Stimulated activated CD8-positive, alpha-beta memory T cell treated with anti-CD3 and anti-CD28 coated beads, Interleukin-15, amount 100 ng/mL, for 24 hours (primary cell): ENCODE measurements at regions not wholly inside any gene's neighbourhood (a gene's known extent, or its start where the extent isn't known, plus 50 kb on each side); places are given as distances from the start of the nearest gene placed in this dataset.
"Not testable (repeated sequence)": the region's sequence is repeated elsewhere in the genome, so short reads cannot be mapped to it uniquely, and the experiment has no call there.

Experiments used
- DNase-seq: peaks from one replicate; pipeline ENCODE4 v3.0.0-alpha.2; 2020; ENCODE audit warnings: low read depth

GRCh38 chr17:5747276-5747675 is 163.0 kb upstream of the NLRP1 start:
- DNase-seq = no peak

- DNase-seq = no peak
These were observed 163.7 kb upstream of the NLRP1 start for GRCh38 chr17:5747964-5748363.

- DNase-seq = no peak
These were observed 169.1 kb upstream of the NLRP1 start for GRCh38 chr17:5753421-5753820.

GRCh38 chr17:5757314-5757907 is 173.1 kb upstream of the NLRP1 start:
- DNase-seq = no peak

GRCh38 chr17:5758651-5759050 is 174.3 kb upstream of the NLRP1 start:
- DNase-seq = no peak

GRCh38 chr17:5759501-5759925 is 175.2 kb upstream of the NLRP1 start:
- DNase-seq = no peak

GRCh38 chr17:5762191-5762590 is 177.9 kb upstream of the NLRP1 start:
- no peak for DNase-seq

- no peak for DNase-seq
These were observed 179.4 kb upstream of the NLRP1 start for GRCh38 chr17:5763595-5764306.

- DNase-seq = no peak
These were observed 185.5 kb upstream of the NLRP1 start for GRCh38 chr17:5769593-5770354.

GRCh38 chr17:5770441-5771270 is 186.3 kb upstream of the NLRP1 start:
- DNase-seq = no peak

- not testable (repeated sequence) for DNase-seq
These were observed 186.9 kb upstream of the NLRP1 start for GRCh38 chr17:5771271-5771577.

- DNase-seq = not testable (repeated sequence)
These were observed 187.7 kb upstream of the NLRP1 start for GRCh38 chr17:5772017-5772416.

GRCh38 chr17:5772720-5773119 is 188.4 kb upstream of the NLRP1 start:
- DNase-seq = no peak

GRCh38 chr17:5773816-5774360 is 189.6 kb upstream of the NLRP1 start:
- DNase-seq = no peak

GRCh38 chr17:5775098-5775497 is 190.8 kb upstream of the NLRP1 start:
- DNase-seq = no peak

- no peak for DNase-seq
These were observed 196.2 kb upstream of the NLRP1 start for GRCh38 chr17:5780476-5780875.

GRCh38 chr17:5781236-5781927 is 197.1 kb upstream of the NLRP1 start:
- no peak for DNase-seq

- no peak for DNase-seq
These were observed 199.0 kb upstream of the NLRP1 start for GRCh38 chr17:5783269-5783668.

- no peak for DNase-seq
These were observed 199.5 kb upstream of the NLRP1 start for GRCh38 chr17:5783851-5784250.

- DNase-seq = no peak
These were observed 200.5 kb upstream of the NLRP1 start for GRCh38 chr17:5784791-5785190.

GRCh38 chr17:5785338-5785737 is 201.0 kb upstream of the NLRP1 start:
- DNase-seq = no peak
